Adrenal gland (tissue), 5 donors: ENCODE measurements at regions not wholly inside any gene's neighbourhood (a gene's known extent, or its start where the extent isn't known, plus 50 kb on each side); places are given as distances from the start of the nearest gene placed in this dataset.

Source experiments
- POLR2A ChIP-seq, 2 donors: fragments of 450-650 bp; IDR thresholded peaks; one replicate each; pipeline ENCODE4 v1.6.1; 2017; ENCODE audit warnings: antibody characterized with exemption in 2 of 2, mild to moderate bottlenecking in 2 of 2, moderate library complexity in 1 of 2
- TF ChIP-seq, protein P1 (sequence below), 6 experiments: fragments of 450-650 bp in 4 of 6; fragments of 200-600 bp in 2 of 6; sonication (generic) in 1 of 6; IDR thresholded peaks; 1 replicate in 5 of 6; 2 replicates in 1 of 6; pipeline versions ENCODE4 v1.5.1 to v1.8.0; 2016 to 2021; ENCODE audit warnings: antibody characterized with exemption in 6 of 6, mild to moderate bottlenecking in 2 of 6, moderate library complexity in 1 of 6
- donor health status: DM: no; HTN: no; CAD: no.

- TF ChIP-seq, protein P1, sequence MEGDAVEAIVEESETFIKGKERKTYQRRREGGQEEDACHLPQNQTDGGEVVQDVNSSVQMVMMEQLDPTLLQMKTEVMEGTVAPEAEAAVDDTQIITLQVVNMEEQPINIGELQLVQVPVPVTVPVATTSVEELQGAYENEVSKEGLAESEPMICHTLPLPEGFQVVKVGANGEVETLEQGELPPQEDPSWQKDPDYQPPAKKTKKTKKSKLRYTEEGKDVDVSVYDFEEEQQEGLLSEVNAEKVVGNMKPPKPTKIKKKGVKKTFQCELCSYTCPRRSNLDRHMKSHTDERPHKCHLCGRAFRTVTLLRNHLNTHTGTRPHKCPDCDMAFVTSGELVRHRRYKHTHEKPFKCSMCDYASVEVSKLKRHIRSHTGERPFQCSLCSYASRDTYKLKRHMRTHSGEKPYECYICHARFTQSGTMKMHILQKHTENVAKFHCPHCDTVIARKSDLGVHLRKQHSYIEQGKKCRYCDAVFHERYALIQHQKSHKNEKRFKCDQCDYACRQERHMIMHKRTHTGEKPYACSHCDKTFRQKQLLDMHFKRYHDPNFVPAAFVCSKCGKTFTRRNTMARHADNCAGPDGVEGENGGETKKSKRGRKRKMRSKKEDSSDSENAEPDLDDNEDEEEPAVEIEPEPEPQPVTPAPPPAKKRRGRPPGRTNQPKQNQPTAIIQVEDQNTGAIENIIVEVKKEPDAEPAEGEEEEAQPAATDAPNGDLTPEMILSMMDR (IDR thresholded peaks at IDR 0.05), result no peak
- no peak for TF ChIP-seq POLR2A (IDR thresholded peaks at IDR 0.05)
Measured at GRCh38 chr19:32220951-32221350, 124.5 kb upstream of the ZNF507 start.
